NCI-H1417 (cell line): ENCODE measurements at regions not wholly inside any gene's neighbourhood (a gene's known extent, or its start where the extent isn't known, plus 50 kb on each side); places are given as distances from the start of the nearest gene placed in this dataset.
"Not testable (repeated sequence)": the region's sequence is repeated elsewhere in the genome, so short reads cannot be mapped to it uniquely, and the experiment has no call there.

ENCODE experiments used
- DNase-seq, 3 experiments: peaks; one replicate each; lab custom pipeline; 2025; lab: John Stamatoyannopoulos, UW

DNA sequence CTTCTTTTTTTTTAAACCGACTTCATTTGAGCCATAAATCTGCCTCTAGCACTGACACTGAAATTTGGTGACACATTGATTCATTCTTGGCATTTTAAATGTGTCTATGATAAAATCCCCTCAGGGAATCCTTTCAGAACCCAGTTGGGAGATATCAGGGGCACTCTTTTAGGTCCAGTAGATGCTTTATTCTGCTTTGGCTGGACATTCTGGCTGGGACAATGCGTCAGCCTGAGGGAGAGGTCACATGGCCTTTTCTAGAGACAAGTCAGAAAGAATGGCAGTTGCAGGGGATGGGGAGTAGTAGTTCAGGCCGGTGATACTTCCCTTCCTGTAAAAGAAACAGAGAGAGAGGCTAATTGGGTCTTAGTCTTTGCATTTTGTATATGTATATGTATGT is 63.1 kb downstream of the TRIM43 start:
- DNase-seq = not testable (repeated sequence)

GRCh38 chr2:95656553-95656952 is 64.8 kb downstream of the TRIM43 start:
- DNase-seq = not testable (repeated sequence)

DNA sequence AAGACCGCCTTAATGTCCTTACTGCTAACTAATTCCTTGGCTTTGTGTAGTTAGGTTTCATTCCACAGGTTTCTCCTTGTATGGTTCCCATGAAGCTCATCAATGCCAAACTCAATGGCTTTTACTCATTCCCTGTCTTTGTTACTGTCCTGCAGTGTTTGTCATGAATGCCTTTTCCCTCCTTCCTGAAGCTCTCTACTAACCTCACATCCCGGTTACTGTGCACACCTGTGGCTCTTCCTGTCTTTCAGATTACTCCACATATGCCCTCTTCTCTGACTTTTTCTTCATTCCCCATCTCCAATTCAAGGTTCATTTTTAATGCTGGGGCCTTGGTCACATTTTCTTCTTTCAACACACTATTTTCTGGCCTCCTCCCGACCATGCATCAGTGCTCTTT is 66.1 kb downstream of the TRIM43 start:
- DNase-seq = not testable (repeated sequence)

- not testable (repeated sequence) for DNase-seq
Measured at GRCh38 chr2:95660766-95661562, 69.2 kb downstream of the TRIM43 start.

- not testable (repeated sequence) for DNase-seq
Measured at GRCh38 chr2:95663471-95664441, 72.0 kb downstream of the TRIM43 start.

GRCh38 chr2:95666636-95667035 is 74.8 kb downstream of the TRIM43 start:
- DNase-seq = not testable (repeated sequence)

GRCh38 chr2:95667480-95667879 is 75.7 kb downstream of the TRIM43 start:
- no peak for DNase-seq

DNA sequence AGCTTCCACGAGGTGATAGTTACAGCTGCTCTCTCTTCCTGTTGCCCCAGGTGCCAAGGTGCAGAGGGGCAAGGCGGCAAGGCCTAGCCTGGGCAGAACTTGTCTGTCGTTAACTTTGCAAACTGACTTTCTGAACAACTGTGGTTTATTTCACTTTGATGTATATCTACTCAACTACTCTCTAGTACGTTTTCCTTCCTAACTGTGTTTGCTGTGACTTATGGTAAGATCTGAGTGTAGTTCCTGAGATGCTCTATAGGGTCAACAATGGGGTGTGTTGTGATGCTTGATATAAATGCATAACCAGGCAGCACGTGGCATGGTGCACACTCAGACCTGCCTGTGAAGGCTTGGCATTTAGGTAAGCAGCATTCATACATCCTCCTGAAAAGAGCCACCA is 77.1 kb downstream of the TRIM43 start:
- DNase-seq = not testable (repeated sequence)

GRCh38 chr2:95669441-95669991 is 77.7 kb downstream of the TRIM43 start:
- DNase-seq = no peak

- no peak for DNase-seq
Measured at GRCh38 chr2:95670167-95670566, 78.4 kb downstream of the TRIM43 start.

DNA sequence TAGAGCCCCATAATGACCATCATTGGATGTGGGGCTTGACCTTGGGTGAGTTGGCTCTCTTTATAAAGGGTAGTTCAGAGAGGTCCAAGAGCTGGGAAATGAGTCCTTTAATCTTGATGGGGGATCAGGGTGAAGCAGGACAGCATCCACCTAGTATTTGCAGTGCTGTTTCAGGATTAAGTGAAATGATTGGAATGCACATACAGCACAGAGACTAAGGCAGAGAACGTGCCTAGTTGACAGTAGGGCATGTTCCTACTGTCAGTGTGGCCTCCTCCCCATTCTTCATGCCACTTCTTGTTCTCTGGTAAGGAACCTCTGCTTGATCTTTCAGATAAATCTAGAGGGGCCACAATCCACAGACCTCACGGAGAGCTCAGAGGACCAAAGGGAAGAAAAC is 78.9 kb downstream of the TRIM43 start:
- no peak for DNase-seq

GRCh38 chr2:95671171-95671570 is 79.4 kb downstream of the TRIM43 start:
- DNase-seq = not testable (repeated sequence)

- not testable (repeated sequence) for DNase-seq
Measured at GRCh38 chr2:95671992-95672391, 80.2 kb downstream of the TRIM43 start.

- DNase-seq = not testable (repeated sequence)
Measured at GRCh38 chr2:95672500-95672899, 80.7 kb downstream of the TRIM43 start.

DNA sequence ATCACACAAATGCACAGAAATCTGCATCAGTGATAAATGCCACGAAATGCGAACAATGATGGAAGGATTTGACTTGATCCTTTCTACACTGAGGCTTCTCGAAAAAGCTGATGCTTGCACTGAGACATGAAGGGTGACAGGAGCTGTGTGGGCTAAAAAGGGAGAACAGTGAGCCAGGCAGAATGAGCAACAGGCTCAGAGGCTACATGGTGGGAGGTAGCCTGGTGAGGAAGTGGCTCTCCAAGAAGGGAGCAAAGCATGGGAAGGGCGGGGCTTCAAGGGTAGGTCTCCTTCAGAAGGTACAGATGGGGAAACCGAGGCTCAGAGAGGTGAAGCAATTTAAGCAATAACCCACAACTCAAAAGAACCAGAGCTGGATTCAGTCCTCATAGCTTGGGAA is 82.4 kb downstream of the TRIM43 start:
- DNase-seq = no peak

- DNase-seq = not testable (repeated sequence)
Measured at GRCh38 chr2:95676573-95676972, 84.8 kb downstream of the TRIM43 start.

- DNase-seq = no peak
Measured at GRCh38 chr2:95677346-95677745, 85.5 kb downstream of the TRIM43 start.

DNA sequence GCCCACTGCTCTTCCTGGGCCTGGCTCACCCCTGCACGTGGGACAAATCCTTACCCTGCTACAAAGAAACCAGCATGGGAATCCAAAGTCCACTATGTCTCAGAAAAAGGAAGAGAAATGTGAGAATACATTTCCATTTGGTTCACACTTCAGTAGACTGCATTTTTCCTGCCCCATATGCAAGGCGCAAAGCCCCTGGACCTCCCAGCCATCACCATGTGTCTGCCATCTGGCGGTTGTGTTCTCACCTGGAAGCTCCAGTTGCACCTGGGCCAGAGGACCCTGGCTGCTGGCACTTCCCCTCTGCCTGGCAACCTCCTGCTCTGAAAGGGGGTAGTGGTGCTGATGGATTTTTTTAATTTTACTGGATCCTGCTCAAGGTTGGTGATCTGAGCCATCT is 86.0 kb downstream of the TRIM43 start:
- DNase-seq = not testable (repeated sequence)

GRCh38 chr2:95681158-95681557 is 89.4 kb downstream of the TRIM43 start:
- DNase-seq = not testable (repeated sequence)

- not testable (repeated sequence) for DNase-seq
Measured at GRCh38 chr2:95681589-95682081, 89.8 kb downstream of the TRIM43 start.

GRCh38 chr2:95682889-95683517 is 91.2 kb downstream of the TRIM43 start:
- DNase-seq = not testable (repeated sequence)

DNA sequence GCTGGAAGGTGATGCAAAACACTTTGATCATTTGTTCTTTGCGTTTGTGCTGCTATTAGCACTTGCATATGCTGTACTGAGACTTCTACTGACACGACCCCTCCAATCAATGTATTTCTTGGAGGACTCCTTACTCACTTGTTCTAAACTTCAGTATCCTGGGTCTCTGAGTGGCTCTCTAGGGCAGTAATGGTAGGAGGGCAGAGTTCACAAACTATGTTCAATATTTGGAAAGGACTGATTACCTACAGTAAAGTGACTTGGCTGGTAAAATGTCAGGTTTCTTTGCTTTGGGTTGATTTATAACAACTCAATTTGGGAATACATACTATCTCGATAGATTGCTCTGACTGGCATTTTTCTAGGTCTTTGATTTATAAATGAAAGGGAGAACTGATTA is 93.7 kb downstream of the TRIM43 start:
- DNase-seq = no peak
